SK-N-SH treated with all-trans-retinoic acid at 6 μM for 48 hours (cell line): ENCODE measurements at regions not wholly inside any gene's neighbourhood (a gene's known extent, or its start where the extent isn't known, plus 50 kb on each side); places are given as distances from the start of the nearest gene placed in this dataset.

Source experiments
- ATAC-seq: fragments of 200-7000 bp; cut with Tn5 transposase; 3 replicates; pipeline ENCODE4 v1.9.1; 2020; ENCODE audit warnings: mild to moderate bottlenecking, moderate library complexity
- ARNTL ChIP-seq: fragments of 450-650 bp; formaldehyde crosslinking; IDR thresholded peaks from 2 replicates; pipeline ENCODE4 v1.5.0; 2020; ENCODE audit warnings: low read depth, mild to moderate bottlenecking, moderate library complexity, borderline replicate concordance
- BACH2 ChIP-seq: fragments of 250-450 bp; sonication (Bioruptor Pico); IDR thresholded peaks from 2 replicates; pipeline ENCODE4 v1.9.0; 2021; ENCODE audit warnings: mild to moderate bottlenecking, borderline replicate concordance
- OSR1 ChIP-seq: fragments of 250-450 bp; sonication (Bioruptor Pico); IDR thresholded peaks from 2 replicates; pipeline ENCODE4 v1.8.0; 2022; ENCODE audit warnings: moderate library complexity, mild to moderate bottlenecking, inconsistent platforms
- PPARA ChIP-seq: fragments of 250-450 bp; sonication (Bioruptor Pico); IDR thresholded peaks from 2 replicates; pipeline ENCODE4 v1.5.0; 2020; ENCODE audit warnings: mild to moderate bottlenecking, borderline replicate concordance
- SNAI2 ChIP-seq: fragments of 250-450 bp; sonication (Bioruptor Pico); IDR thresholded peaks from 2 replicates; pipeline ENCODE4 v1.5.0; 2020; ENCODE audit warnings: mild to moderate bottlenecking, moderate library complexity
- TCF4 ChIP-seq: fragments of 250-450 bp; sonication (Bioruptor Pico); IDR thresholded peaks from 2 replicates; pipeline ENCODE4 v1.8.0; 2021; ENCODE audit warnings: mild to moderate bottlenecking, moderate library complexity, borderline replicate concordance
- TOX ChIP-seq: fragments of 250-450 bp; sonication (Bioruptor Pico); IDR thresholded peaks from 2 replicates; pipeline ENCODE4 v1.8.0; 2021; ENCODE audit warnings: mild to moderate bottlenecking, moderate library complexity, borderline replicate concordance
- ZC3H10 ChIP-seq: fragments of 250-450 bp; sonication (Bioruptor Pico); IDR thresholded peaks from 2 replicates; pipeline ENCODE4 v1.5.1; 2021; ENCODE audit warnings: mild to moderate bottlenecking, moderate library complexity
- ZFP3 ChIP-seq: fragments of 250-450 bp; sonication (Bioruptor Pico); IDR thresholded peaks from 2 replicates; pipeline ENCODE4 v1.5.0; 2020; ENCODE audit warnings: mild to moderate bottlenecking, moderate library complexity
- ZNF8 ChIP-seq: fragments of 450-650 bp; formaldehyde crosslinking; IDR thresholded peaks from 2 replicates; pipeline ENCODE4 v1.5.0; 2020; ENCODE audit warnings: mild to moderate bottlenecking, moderate library complexity
- TF ChIP-seq, protein P1 (sequence below): fragments of 250-450 bp; sonication (Bioruptor Pico); IDR thresholded peaks from 2 replicates; pipeline ENCODE4 v1.8.0; 2020; ENCODE audit warnings: mild to moderate bottlenecking, moderate library complexity, borderline replicate concordance
- TF ChIP-seq, protein P2 (sequence below): fragments of 250-450 bp; sonication (Bioruptor Pico); IDR thresholded peaks from 2 replicates; pipeline ENCODE4 v1.8.0; 2021; ENCODE audit warnings: low read depth, mild to moderate bottlenecking, moderate library complexity, borderline replicate concordance
- TF ChIP-seq, protein P3 (sequence below): fragments of 250-450 bp; sonication (Bioruptor Pico); IDR thresholded peaks from 2 replicates; pipeline ENCODE4 v1.5.1; 2020; ENCODE audit warnings: low read depth, mild to moderate bottlenecking, moderate library complexity
- TF ChIP-seq, protein P4 (sequence below): fragments of 250-450 bp; sonication (Bioruptor Pico); IDR thresholded peaks from 2 replicates; pipeline ENCODE4 v1.5.0; 2020; ENCODE audit warnings: mild to moderate bottlenecking, moderate library complexity
- TF ChIP-seq, protein P5 (sequence below): fragments of 250-450 bp; sonication (Bioruptor Pico); IDR thresholded peaks from 2 replicates; pipeline ENCODE4 v1.5.1; 2021; ENCODE audit warnings: mild to moderate bottlenecking, moderate library complexity

DNA sequence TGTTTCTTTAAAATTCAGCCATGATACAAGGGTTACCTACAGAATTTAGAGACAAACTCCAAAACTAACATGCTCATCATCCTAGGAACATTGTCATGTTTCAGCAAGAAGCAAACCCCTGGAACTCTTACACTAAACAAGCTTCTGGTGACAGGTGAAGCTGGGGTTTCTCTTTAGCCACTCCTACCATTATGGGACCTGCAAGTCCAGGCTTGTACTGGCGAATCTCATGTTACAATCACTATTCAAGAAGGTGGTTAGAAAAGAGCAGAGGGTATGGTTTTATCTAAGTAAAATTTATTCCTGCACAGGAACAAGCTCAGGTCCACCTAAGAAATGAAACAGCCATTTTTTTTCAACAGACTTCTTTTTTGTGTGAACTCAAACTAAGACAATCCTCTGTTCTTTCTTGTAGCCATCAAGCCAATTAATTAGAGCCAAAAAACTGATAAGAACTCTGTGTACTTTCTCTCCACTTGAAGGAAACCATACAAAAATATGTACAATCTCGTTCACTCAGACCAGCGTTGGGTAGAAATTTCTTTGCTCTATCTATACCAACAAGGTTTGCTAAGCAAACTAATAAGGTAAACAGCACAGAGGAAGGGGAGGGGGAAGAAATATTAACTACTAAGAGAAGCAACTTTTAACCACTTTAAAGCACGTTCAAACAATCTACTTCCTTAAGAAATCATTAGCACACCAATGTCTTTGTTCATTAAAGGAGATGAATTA, 63.3 kb upstream of the NEDD4L start (continued):
- TF ChIP-seq, protein P1, sequence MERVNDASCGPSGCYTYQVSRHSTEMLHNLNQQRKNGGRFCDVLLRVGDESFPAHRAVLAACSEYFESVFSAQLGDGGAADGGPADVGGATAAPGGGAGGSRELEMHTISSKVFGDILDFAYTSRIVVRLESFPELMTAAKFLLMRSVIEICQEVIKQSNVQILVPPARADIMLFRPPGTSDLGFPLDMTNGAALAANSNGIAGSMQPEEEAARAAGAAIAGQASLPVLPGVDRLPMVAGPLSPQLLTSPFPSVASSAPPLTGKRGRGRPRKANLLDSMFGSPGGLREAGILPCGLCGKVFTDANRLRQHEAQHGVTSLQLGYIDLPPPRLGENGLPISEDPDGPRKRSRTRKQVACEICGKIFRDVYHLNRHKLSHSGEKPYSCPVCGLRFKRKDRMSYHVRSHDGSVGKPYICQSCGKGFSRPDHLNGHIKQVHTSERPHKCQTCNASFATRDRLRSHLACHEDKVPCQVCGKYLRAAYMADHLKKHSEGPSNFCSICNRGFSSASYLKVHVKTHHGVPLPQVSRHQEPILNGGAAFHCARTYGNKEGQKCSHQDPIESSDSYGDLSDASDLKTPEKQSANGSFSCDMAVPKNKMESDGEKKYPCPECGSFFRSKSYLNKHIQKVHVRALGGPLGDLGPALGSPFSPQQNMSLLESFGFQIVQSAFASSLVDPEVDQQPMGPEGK, result no peak
- TF ChIP-seq ZC3H10 (CRISPR knock-in tag) (no peak), ZFP3 (CRISPR knock-in tag) (no peak)

DNA sequence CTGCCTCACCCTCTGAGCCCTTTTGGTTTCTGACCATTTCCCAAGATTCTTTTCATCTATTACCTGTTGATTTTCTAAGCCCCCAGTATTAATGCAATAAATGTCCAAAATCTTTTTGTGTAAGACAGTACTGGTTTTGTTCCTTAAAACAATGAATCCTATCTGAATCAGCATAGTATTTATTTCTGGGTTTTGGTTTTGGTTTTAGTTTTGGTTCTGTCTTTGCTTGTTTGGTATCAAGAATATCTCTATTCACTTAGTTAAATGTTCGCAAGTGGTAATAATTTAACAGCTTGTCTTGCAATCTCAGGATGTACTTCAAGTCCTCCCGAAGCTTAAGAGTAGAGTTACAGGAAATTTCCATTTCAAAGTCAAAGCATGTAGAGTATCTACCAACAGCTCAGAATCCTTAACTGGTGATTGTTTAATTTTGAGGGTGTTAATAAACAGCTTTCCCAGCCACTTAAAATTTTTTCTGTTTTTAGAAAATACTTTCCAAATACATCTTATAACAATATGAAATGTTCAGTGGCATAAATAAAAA, 67.7 kb upstream of the NEDD4L start:
- no peak for ATAC-seq
- TF ChIP-seq, protein P2, sequence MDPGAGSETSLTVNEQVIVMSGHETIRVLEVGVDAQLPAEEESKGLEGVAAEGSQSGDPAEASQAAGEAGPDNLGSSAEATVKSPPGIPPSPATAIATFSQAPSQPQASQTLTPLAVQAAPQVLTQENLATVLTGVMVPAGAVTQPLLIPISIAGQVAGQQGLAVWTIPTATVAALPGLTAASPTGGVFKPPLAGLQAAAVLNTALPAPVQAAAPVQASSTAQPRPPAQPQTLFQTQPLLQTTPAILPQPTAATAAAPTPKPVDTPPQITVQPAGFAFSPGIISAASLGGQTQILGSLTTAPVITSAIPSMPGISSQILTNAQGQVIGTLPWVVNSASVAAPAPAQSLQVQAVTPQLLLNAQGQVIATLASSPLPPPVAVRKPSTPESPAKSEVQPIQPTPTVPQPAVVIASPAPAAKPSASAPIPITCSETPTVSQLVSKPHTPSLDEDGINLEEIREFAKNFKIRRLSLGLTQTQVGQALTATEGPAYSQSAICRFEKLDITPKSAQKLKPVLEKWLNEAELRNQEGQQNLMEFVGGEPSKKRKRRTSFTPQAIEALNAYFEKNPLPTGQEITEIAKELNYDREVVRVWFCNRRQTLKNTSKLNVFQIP, result no peak

DNA sequence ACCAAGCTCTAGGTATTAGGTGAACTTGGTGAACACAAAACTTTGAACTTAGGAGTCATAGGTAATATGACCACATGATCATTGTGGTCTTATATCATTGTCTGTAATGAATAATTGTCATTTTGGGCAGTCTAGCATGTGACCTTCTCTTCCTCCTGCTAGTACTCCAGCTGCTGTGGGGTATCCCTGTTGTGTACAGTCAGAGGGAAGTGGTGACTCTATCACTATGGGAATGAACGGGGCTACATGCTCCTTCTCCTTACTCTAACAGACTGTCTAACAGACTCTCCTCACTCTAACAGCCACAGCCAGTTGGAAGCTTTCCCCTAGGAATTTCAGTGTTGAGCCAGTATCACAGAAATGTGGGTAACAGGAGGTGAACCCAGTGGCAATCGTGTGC, 68.2 kb upstream of the NEDD4L start:
- ATAC-seq, result no peak
- TF ChIP-seq ZNF8 (CRISPR knock-in tag) (no peak), ARNTL (no peak), TOX (CRISPR knock-in tag) (no peak), ZFP3 (CRISPR knock-in tag) (no peak), TCF4 (no peak), OSR1 (CRISPR knock-in tag) (no peak), ZC3H10 (CRISPR knock-in tag) (no peak), PPARA (CRISPR knock-in tag) (no peak), BACH2 (no peak), SNAI2 (CRISPR knock-in tag) (no peak)
- TF ChIP-seq, protein P3, sequence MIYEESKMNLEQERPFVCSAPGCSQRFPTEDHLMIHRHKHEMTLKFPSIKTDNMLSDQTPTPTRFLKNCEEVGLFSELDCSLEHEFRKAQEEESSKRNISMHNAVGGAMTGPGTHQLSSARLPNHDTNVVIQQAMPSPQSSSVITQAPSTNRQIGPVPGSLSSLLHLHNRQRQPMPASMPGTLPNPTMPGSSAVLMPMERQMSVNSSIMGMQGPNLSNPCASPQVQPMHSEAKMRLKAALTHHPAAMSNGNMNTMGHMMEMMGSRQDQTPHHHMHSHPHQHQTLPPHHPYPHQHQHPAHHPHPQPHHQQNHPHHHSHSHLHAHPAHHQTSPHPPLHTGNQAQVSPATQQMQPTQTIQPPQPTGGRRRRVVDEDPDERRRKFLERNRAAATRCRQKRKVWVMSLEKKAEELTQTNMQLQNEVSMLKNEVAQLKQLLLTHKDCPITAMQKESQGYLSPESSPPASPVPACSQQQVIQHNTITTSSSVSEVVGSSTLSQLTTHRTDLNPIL (CRISPR knock-in tag), result no peak
- TF ChIP-seq, protein P4, sequence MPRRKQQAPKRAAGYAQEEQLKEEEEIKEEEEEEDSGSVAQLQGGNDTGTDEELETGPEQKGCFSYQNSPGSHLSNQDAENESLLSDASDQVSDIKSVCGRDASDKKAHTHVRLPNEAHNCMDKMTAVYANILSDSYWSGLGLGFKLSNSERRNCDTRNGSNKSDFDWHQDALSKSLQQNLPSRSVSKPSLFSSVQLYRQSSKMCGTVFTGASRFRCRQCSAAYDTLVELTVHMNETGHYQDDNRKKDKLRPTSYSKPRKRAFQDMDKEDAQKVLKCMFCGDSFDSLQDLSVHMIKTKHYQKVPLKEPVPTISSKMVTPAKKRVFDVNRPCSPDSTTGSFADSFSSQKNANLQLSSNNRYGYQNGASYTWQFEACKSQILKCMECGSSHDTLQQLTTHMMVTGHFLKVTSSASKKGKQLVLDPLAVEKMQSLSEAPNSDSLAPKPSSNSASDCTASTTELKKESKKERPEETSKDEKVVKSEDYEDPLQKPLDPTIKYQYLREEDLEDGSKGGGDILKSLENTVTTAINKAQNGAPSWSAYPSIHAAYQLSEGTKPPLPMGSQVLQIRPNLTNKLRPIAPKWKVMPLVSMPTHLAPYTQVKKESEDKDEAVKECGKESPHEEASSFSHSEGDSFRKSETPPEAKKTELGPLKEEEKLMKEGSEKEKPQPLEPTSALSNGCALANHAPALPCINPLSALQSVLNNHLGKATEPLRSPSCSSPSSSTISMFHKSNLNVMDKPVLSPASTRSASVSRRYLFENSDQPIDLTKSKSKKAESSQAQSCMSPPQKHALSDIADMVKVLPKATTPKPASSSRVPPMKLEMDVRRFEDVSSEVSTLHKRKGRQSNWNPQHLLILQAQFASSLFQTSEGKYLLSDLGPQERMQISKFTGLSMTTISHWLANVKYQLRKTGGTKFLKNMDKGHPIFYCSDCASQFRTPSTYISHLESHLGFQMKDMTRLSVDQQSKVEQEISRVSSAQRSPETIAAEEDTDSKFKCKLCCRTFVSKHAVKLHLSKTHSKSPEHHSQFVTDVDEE (CRISPR knock-in tag), result no peak
- TF ChIP-seq, protein P5, sequence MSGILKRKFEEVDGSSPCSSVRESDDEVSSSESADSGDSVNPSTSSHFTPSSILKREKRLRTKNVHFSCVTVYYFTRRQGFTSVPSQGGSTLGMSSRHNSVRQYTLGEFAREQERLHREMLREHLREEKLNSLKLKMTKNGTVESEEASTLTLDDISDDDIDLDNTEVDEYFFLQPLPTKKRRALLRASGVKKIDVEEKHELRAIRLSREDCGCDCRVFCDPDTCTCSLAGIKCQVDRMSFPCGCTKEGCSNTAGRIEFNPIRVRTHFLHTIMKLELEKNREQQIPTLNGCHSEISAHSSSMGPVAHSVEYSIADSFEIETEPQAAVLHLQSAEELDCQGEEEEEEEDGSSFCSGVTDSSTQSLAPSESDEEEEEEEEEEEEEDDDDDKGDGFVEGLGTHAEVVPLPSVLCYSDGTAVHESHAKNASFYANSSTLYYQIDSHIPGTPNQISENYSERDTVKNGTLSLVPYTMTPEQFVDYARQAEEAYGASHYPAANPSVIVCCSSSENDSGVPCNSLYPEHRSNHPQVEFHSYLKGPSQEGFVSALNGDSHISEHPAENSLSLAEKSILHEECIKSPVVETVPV (CRISPR knock-in tag), result no peak
- TF ChIP-seq, protein P2, result no peak
- TF ChIP-seq, all 23 proteins: peak for 0
